Neural cell (in vitro differentiated cells): ENCODE measurements at regions not wholly inside any gene's neighbourhood (a gene's known extent, or its start where the extent isn't known, plus 50 kb on each side); places are given as distances from the start of the nearest gene placed in this dataset.

ENCODE experiments used
- CTCF ChIP-seq: fragments of 450-650 bp; IDR thresholded peaks from 2 replicates; pipeline ENCODE4 v1.5.1; 2014; ENCODE audit warnings: antibody characterized with exemption, mild to moderate bottlenecking, moderate library complexity; ENCODE audit not compliant: poor library complexity, severe bottlenecking
- EP300 ChIP-seq: fragments of 450-650 bp; conservative IDR thresholded peaks from 2 replicates; pipeline ENCODE4 v1.6.1; 2014; ENCODE audit warnings: antibody characterized with exemption, mild to moderate bottlenecking, moderate library complexity; ENCODE audit not compliant: poor library complexity, severe bottlenecking
- EZH2 ChIP-seq: fragments of 200-600, 300-800 bp; shearing (Covaris generic), sonication (generic); IDR thresholded peaks from 2 replicates; pipeline ENCODE4 v1.6.1; 2014; ENCODE audit warnings: antibody characterized with exemption, low read length, borderline replicate concordance, mild to moderate bottlenecking; ENCODE audit not compliant: insufficient read depth, poor library complexity, severe bottlenecking
- MXI1 ChIP-seq: fragments of 450-650 bp; conservative IDR thresholded peaks from 2 replicates; pipeline ENCODE4 v1.6.1; 2014; ENCODE audit warnings: antibody characterized with exemption, mild to moderate bottlenecking; ENCODE audit not compliant: poor library complexity, severe bottlenecking
- POLR2AphosphoS5 ChIP-seq: IDR thresholded peaks from 2 replicates; pipeline ENCODE4 v1.6.1; 2012
- REST ChIP-seq: IDR thresholded peaks from 2 replicates; pipeline ENCODE4 v1.6.1; 2012; ENCODE audit warnings: borderline replicate concordance
- TAF1 ChIP-seq: IDR thresholded peaks from 2 replicates; pipeline ENCODE4 v1.6.1; 2012; ENCODE audit warnings: low read depth

GRCh38 chr22:48362721-48363404, 1464.8 kb downstream of the BRD1 start:
- no peak for TF ChIP-seq CTCF
- TF ChIP-seq POLR2AphosphoS5 = no peak
- TF ChIP-seq EP300 = no peak
- TF ChIP-seq EZH2 = no peak
- no peak for TF ChIP-seq TAF1
- no peak for TF ChIP-seq MXI1
- no peak for TF ChIP-seq REST
